ENCODE measurements at regions not wholly inside any gene's neighbourhood (a gene's known extent, or its start where the extent isn't known, plus 50 kb on each side); places are given as distances from the start of the nearest gene placed in this dataset.

DNA sequence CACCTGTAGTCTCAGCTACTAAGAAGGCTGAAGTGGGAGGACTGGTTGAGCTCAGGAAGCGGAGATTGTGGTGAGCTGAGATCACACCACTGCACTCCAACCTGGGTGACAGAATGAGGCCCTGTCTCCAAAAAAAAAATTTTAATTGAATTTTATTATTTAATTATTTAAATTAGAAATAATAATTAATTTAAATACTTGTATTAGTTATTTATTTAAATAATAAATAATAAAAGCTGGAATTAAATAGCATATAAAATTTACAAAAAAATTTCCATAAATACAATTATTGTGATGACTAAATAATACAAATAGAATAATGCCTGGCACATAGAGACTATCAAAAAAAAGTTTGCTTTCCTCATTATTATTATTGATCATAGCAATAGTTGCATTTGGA, 371.5 kb downstream of the KCNA4 start:
- Histone ChIP-seq H2AFZ (ENCODE audit: insufficient read depth, low read depth, low read length, poor library complexity, severe bottlenecking) (no peak overlapping the region), H3K9me3 (ENCODE audit: control extremely low read depth in 1 of 3, control insufficient read depth in 2 of 3, insufficient read depth in 1 of 3, low read length in 2 of 3) (peaks cover 0 to 2% (median 1%) of the 10 kb centered on the region in 3 donors), H3K4me2 (replicated peaks; ENCODE audit: low read depth, low read length, poor library complexity, severe bottlenecking) (no peak overlapping the region), H3K4me3 (ENCODE audit: control extremely low read depth in 1 of 5, extremely low read depth in 1 of 5, insufficient read depth in 1 of 5, low read depth in 2 of 5, low read length in 4 of 5) (no peak overlapping the region), H3K9ac (ENCODE audit: low read length) (no peak overlapping the region), H3K36me3 (replicated peaks in 1 of 2; ENCODE audit: control extremely low read depth in 1 of 2, control insufficient read depth in 1 of 2, extremely low read depth in 1 of 2, insufficient read depth in 2 of 2, low read length in 1 of 2) (no peaks in the 10 kb centered on the region), H3K4me1 (ENCODE audit: control insufficient read depth in 2 of 2, insufficient read depth in 2 of 2, low read length in 2 of 2) (no peaks in the 10 kb centered on the region), H3K79me2 (ENCODE audit: control insufficient read depth, insufficient read depth, low read length) (no peaks in the 10 kb centered on the region), H3K27me3 (replicated peaks in 1 of 4; ENCODE audit: control extremely low read depth in 1 of 4, control insufficient read depth in 3 of 4, insufficient read depth in 4 of 4, low read length in 3 of 4) (no peaks in the 10 kb centered on the region), H4K20me1 (ENCODE audit: control insufficient read depth, insufficient read depth, low read length, poor library complexity, severe bottlenecking) (no peaks in the 10 kb centered on the region), H3K27ac (ENCODE audit: low read length in 2 of 2) (no peak overlapping the region)
- POLR2A ChIA-PET, result no interaction called here
- no peak overlapping the region for H3K27ac Mint-ChIP-seq
- no peak for TF ChIP-seq EZH2 (IDR thresholded peaks at IDR 0.05; ENCODE audit: borderline replicate concordance, insufficient read depth, low read depth, low read length, poor library complexity, severe bottlenecking)
- TF ChIP-seq, protein P1, sequence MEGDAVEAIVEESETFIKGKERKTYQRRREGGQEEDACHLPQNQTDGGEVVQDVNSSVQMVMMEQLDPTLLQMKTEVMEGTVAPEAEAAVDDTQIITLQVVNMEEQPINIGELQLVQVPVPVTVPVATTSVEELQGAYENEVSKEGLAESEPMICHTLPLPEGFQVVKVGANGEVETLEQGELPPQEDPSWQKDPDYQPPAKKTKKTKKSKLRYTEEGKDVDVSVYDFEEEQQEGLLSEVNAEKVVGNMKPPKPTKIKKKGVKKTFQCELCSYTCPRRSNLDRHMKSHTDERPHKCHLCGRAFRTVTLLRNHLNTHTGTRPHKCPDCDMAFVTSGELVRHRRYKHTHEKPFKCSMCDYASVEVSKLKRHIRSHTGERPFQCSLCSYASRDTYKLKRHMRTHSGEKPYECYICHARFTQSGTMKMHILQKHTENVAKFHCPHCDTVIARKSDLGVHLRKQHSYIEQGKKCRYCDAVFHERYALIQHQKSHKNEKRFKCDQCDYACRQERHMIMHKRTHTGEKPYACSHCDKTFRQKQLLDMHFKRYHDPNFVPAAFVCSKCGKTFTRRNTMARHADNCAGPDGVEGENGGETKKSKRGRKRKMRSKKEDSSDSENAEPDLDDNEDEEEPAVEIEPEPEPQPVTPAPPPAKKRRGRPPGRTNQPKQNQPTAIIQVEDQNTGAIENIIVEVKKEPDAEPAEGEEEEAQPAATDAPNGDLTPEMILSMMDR (IDR thresholded peaks at IDR 0.05), result no peak
- H3K4me1 Mint-ChIP-seq, result no peaks in the 10 kb centered on the region
- no peaks in the 10 kb centered on the region for H3K27me3 Mint-ChIP-seq
- intact Hi-C loops (cut with micrococcal nuclease), result no loop called here
- H3K4me3 Mint-ChIP-seq, result no peak overlapping the region
- no CpG with 5 or more reads among the region's 1 CpG for WGBS (ENCODE audit: insufficient coverage)
- DNase-seq, result no peak
- H3K9me3 Mint-ChIP-seq (ENCODE audit: insufficient read depth), result peaks cover 2% of the 10 kb centered on the region
- CTCF ChIA-PET, result no interaction called here
- ATAC-seq (ENCODE audit: low read depth), result no peak

DNA sequence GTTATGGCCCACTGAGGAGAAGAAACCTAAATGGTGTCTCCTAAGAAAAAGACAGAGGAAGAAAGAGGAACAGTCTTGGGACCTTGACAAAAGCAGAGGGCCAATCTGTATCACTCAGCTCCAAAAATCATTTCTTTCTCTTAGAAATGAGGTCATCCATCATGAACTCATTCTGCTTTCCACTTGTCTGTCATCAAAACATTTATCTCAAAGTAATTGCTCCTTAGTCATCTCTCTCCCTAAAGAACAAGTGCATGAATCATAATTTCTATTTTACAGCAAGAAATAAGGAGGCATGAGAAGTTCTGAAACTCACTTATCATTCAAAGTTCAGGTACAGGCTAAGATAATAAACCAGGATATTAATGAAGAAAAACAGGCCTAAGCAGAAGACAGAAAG, 375.6 kb downstream of the KCNA4 start:
- Histone ChIP-seq H3K36me3 (replicated peaks in 1 of 2; ENCODE audit: control extremely low read depth in 1 of 2, control insufficient read depth in 1 of 2, extremely low read depth in 1 of 2, insufficient read depth in 2 of 2, low read length in 1 of 2) (no peaks in the 10 kb centered on the region), H3K9ac (ENCODE audit: low read length) (no peak overlapping the region), H3K4me1 (ENCODE audit: control insufficient read depth in 2 of 2, insufficient read depth in 2 of 2, low read length in 2 of 2) (no peaks in the 10 kb centered on the region), H3K79me2 (ENCODE audit: control insufficient read depth, insufficient read depth, low read length) (no peaks in the 10 kb centered on the region), H3K27ac (ENCODE audit: low read length in 2 of 2) (no peak overlapping the region), H3K4me3 (ENCODE audit: control extremely low read depth in 1 of 5, extremely low read depth in 1 of 5, insufficient read depth in 1 of 5, low read depth in 2 of 5, low read length in 4 of 5) (no peak overlapping the region), H4K20me1 (ENCODE audit: control insufficient read depth, insufficient read depth, low read length, poor library complexity, severe bottlenecking) (no peaks in the 10 kb centered on the region), H3K9me3 (ENCODE audit: control extremely low read depth in 1 of 3, control insufficient read depth in 2 of 3, insufficient read depth in 1 of 3, low read length in 2 of 3) (no peaks in the 10 kb centered on the region), H2AFZ (ENCODE audit: insufficient read depth, low read depth, low read length, poor library complexity, severe bottlenecking) (no peak overlapping the region), H3K4me2 (replicated peaks; ENCODE audit: low read depth, low read length, poor library complexity, severe bottlenecking) (no peak overlapping the region), H3K27me3 (replicated peaks in 1 of 4; ENCODE audit: control extremely low read depth in 1 of 4, control insufficient read depth in 3 of 4, insufficient read depth in 4 of 4, low read length in 3 of 4) (no peaks in the 10 kb centered on the region)
- no peak for TF ChIP-seq EZH2 (IDR thresholded peaks at IDR 0.05; ENCODE audit: borderline replicate concordance, insufficient read depth, low read depth, low read length, poor library complexity, severe bottlenecking)
- TF ChIP-seq, protein P1 (IDR thresholded peaks at IDR 0.05), result no peak
- intact Hi-C loops (cut with micrococcal nuclease), result no loop called here
- no peak for ATAC-seq (ENCODE audit: low read depth)
- Mint-ChIP-seq H3K27ac (no peak overlapping the region), H3K4me1 (no peaks in the 10 kb centered on the region), H3K4me3 (no peak overlapping the region), H3K9me3 (ENCODE audit: insufficient read depth) (no peaks in the 10 kb centered on the region), H3K27me3 (no peaks in the 10 kb centered on the region)
- CTCF ChIA-PET, result no interaction called here
- POLR2A ChIA-PET, result no interaction called here
- DNase-seq, result no peak

Measured in B cell (primary cell).